Lung (tissue), 11 donors: ENCODE measurements at regions not wholly inside any gene's neighbourhood (a gene's known extent, or its start where the extent isn't known, plus 50 kb on each side); places are given as distances from the start of the nearest gene placed in this dataset.

Experiments used
- ATAC-seq: fragments of 200-7000 bp; cut with Tn5 transposase; one replicate; pipeline ENCODE4 v1.9.1; 2020; ENCODE audit warnings: moderate number of reproducible peaks; ENCODE audit not compliant: insufficient read depth, low FRiP score
- DNase-seq, 3 donors: peaks; one replicate each; pipeline ENCODE4 v3.0.0-alpha.2; 2013 to 2017
- H3K27ac ChIP-seq, 2 donors: one replicate each; pipeline ENCODE4 v1.5.1; 2013; ENCODE audit warnings: mild to moderate bottlenecking in 2 of 2, moderate library complexity in 2 of 2, control low read depth in 1 of 2, inconsistent platforms in 1 of 2, low read depth in 1 of 2, low read length in 1 of 2
- H3K27me3 ChIP-seq, 3 donors: one replicate each; pipeline ENCODE4 v1.5.1; 2013; ENCODE audit warnings: low read length in 2 of 3; ENCODE audit not compliant: control insufficient read depth in 3 of 3, insufficient read depth in 3 of 3
- H3K36me3 ChIP-seq, 4 donors: one replicate each; pipeline ENCODE4 v1.5.1; 2013; ENCODE audit warnings: low read length in 4 of 4, mild to moderate bottlenecking in 1 of 4, moderate library complexity in 1 of 4; ENCODE audit not compliant: control insufficient read depth in 4 of 4, insufficient read depth in 4 of 4
- H3K4me1 ChIP-seq, 5 donors: one replicate each; pipeline ENCODE4 v1.5.1; 2013; ENCODE audit warnings: low read length in 5 of 5, mild to moderate bottlenecking in 2 of 5, moderate library complexity in 1 of 5; ENCODE audit not compliant: control insufficient read depth in 5 of 5, insufficient read depth in 5 of 5
- H3K4me3 ChIP-seq: one replicate; pipeline ENCODE4 v1.5.1; 2013; ENCODE audit warnings: mild to moderate bottlenecking, control low read depth, moderate library complexity
- H3K9ac ChIP-seq, 2 donors: one replicate each; pipeline ENCODE4 v1.5.1; 2013; ENCODE audit warnings: low read length in 2 of 2, control low read depth in 1 of 2; ENCODE audit not compliant: insufficient read depth in 1 of 2
- H3K9me3 ChIP-seq, 4 donors: one replicate each; pipeline ENCODE4 v1.5.1; 2013; ENCODE audit warnings: low read length in 3 of 4, mild to moderate bottlenecking in 1 of 4, moderate library complexity in 1 of 4; ENCODE audit not compliant: control insufficient read depth in 4 of 4, insufficient read depth in 3 of 4
- CTCF ChIP-seq: IDR thresholded peaks from 2 replicates; pipeline ENCODE4 v1.5.1; 2012; ENCODE audit warnings: mild to moderate bottlenecking; ENCODE audit errors: control extremely low read depth, extremely low read depth
- WGBS, 2 donors: extraction: QIAGEN DNeasy Blood & Tissue Kit; methylation state at CpG; one replicate each; pipeline ENCODE4 v1.1.7; 2013; 5-methylcytosine and 5-hydroxymethylcytosine counted together
- donor health status: control.
- donor health status: control.
- donor health status: Bipolar disorder and iron deficiency.
- donor health status: healthy.
- donor health status: DM: yes; HTN: yes; CAD: no.

GRCh38 chr5:42887097-42887496 is 75.4 kb upstream of the SELENOP start:
- ATAC-seq (no peak), DNase-seq (no peak)
- Histone ChIP-seq H3K4me3 (no peak overlapping the region), H3K4me1 (peaks cover 0 to 12% (median 0%) of the 10 kb centered on the region in 5 donors), H3K27me3 (no peaks in the 10 kb centered on the region), H3K27ac (peak overlapping the region in 1 of 2 donors; percentile 63), H3K9ac (no peak overlapping the region), H3K9me3 (no peaks in the 10 kb centered on the region), H3K36me3 (no peaks in the 10 kb centered on the region)
- no peak for TF ChIP-seq CTCF
- WGBS, 2 donors = 54 to 65% methylated on average over 6 of the region's 6 CpGs

GRCh38 chr5:42886635-42887034 is 74.9 kb upstream of the SELENOP start:
- no peak for TF ChIP-seq CTCF
- 43 to 47% methylated on average over 1 of the region's 1 CpG for whole genome bisulfite sequencing, 2 donors
- no peak for ATAC-seq
- Histone ChIP-seq H3K4me3 (no peak overlapping the region), H3K4me1 (peaks cover 0 to 12% (median 0%) of the 10 kb centered on the region in 5 donors), H3K9ac (no peak overlapping the region), H3K9me3 (no peaks in the 10 kb centered on the region), H3K27me3 (no peaks in the 10 kb centered on the region), H3K36me3 (no peaks in the 10 kb centered on the region), H3K27ac (no peak overlapping the region)
- peak in 1 of 3 donors; percentile 22 for DNase-seq

- WGBS, 2 donors = 92 to 94% methylated on average over 1 of the region's 1 CpG
Observed at GRCh38 chr5:42884326-42884725, 72.6 kb upstream of the SELENOP start.

More at GRCh38 chr5:42884326-42884725, 72.6 kb upstream of the SELENOP start:
- Histone ChIP-seq H3K9me3 (no peaks in the 10 kb centered on the region), H3K27ac (no peak overlapping the region), H3K4me3 (no peak overlapping the region), H3K4me1 (peaks cover 0 to 17% (median 0%) of the 10 kb centered on the region in 5 donors), H3K9ac (no peak overlapping the region), H3K27me3 (no peaks in the 10 kb centered on the region), H3K36me3 (no peaks in the 10 kb centered on the region)
- ATAC-seq (no peak), DNase-seq (no peak)
- no peak for TF ChIP-seq CTCF
